ENCODE measurements at regions not wholly inside any gene's neighbourhood (a gene's known extent, or its start where the extent isn't known, plus 50 kb on each side); places are given as distances from the start of the nearest gene placed in this dataset.

- H3K9ac ChIP-seq (ENCODE audit: low read depth in 1 of 2, low read length in 2 of 2), result no peak overlapping the region
- no peak for DNase-seq (ENCODE audit: low spot score)
- no peak overlapping the region for H3K27ac ChIP-seq (ENCODE audit: low read depth in 1 of 2, low read length in 2 of 2)
- TF ChIP-seq GABPA (IDR thresholded peaks at IDR 0.05 in 1 of 2, conservative IDR thresholded peaks at IDR 0.05 in 1 of 2) (no peak), SP1 (IDR thresholded peaks at IDR 0.05) (no peak), REST (IDR thresholded peaks at IDR 0.05) (no peak), RXRA (IDR thresholded peaks at IDR 0.05) (no peak), HNF4A (conservative IDR thresholded peaks at IDR 0.05) (no peak), NR2F2 (IDR thresholded peaks at IDR 0.05) (no peak), FOXA2 (IDR thresholded peaks at IDR 0.05) (no peak), YY1 (IDR thresholded peaks at IDR 0.05) (no peak), CTCF (IDR thresholded peaks at IDR 0.05; ENCODE audit: low read depth, low read length, missing input control) (no peak), ZBTB33 (IDR thresholded peaks at IDR 0.05) (no peak), MAX (IDR thresholded peaks at IDR 0.05) (no peak), JUND (IDR thresholded peaks at IDR 0.05) (no peak), FOXA1 (IDR thresholded peaks at IDR 0.05) (no peak), HNF4G (IDR thresholded peaks at IDR 0.05) (no peak), EGR1 (IDR thresholded peaks at IDR 0.05; ENCODE audit: low read depth in 2 of 2) (no peak), ATF3 (IDR thresholded peaks at IDR 0.05) (no peak), TAF1 (conservative IDR thresholded peaks at IDR 0.05) (no peak), RAD21 (IDR thresholded peaks at IDR 0.05) (no peak)
- no peak overlapping the region for H3K4me3 ChIP-seq (ENCODE audit: low read depth in 1 of 3, low read length in 3 of 3)
- no peaks in the 10 kb centered on the region for H3K36me3 ChIP-seq (ENCODE audit: control insufficient read depth in 4 of 4, insufficient read depth in 3 of 4, low read depth in 1 of 4, low read length in 3 of 4)
- no peaks in the 10 kb centered on the region for H3K4me1 ChIP-seq (ENCODE audit: control insufficient read depth in 4 of 4, insufficient read depth in 4 of 4, low read length in 3 of 4)
- no peaks in the 10 kb centered on the region for H3K27me3 ChIP-seq (ENCODE audit: control insufficient read depth in 4 of 4, insufficient read depth in 4 of 4, low read length in 3 of 4)
- H3K9me3 ChIP-seq (ENCODE audit: control insufficient read depth in 4 of 4, low read length in 3 of 4), result no peaks in the 10 kb centered on the region
- WGBS, result 87% methylated on average over 3 of the region's 3 CpGs
These were observed 263.8 kb upstream of the MEOX2 start for GRCh38 chr7:15950299-15950698.

All from liver (tissue), 8 donors.